HepG2 (cell line): ENCODE measurements at regions not wholly inside any gene's neighbourhood (a gene's known extent, or its start where the extent isn't known, plus 50 kb on each side); places are given as distances from the start of the nearest gene placed in this dataset.

Source experiments
- ARID4A ChIP-seq: sonication (generic); formaldehyde crosslinking; IDR thresholded peaks from 2 replicates; pipeline ENCODE4 v1.5.0; 2020; ENCODE audit warnings: mild to moderate bottlenecking, missing genetic modification reagents, borderline replicate concordance
- DDIT3 ChIP-seq: sonication (generic); formaldehyde crosslinking; IDR thresholded peaks from 2 replicates; pipeline ENCODE4 v1.4.0; 2020; ENCODE audit warnings: mild to moderate bottlenecking, missing genetic modification reagents
- ESRRA ChIP-seq: sonication (generic); formaldehyde crosslinking; IDR thresholded peaks from 2 replicates; pipeline ENCODE4 v1.5.1; 2020; ENCODE audit warnings: mild to moderate bottlenecking, low read depth, missing genetic modification reagents
- HOXA3 ChIP-seq: sonication (generic); formaldehyde crosslinking; IDR thresholded peaks from 2 replicates; pipeline ENCODE4 v1.5.0; 2020; ENCODE audit warnings: missing genetic modification reagents
- IKZF1 ChIP-seq: fragments of 450-650 bp; IDR thresholded peaks from 2 replicates; pipeline ENCODE4 v1.7.1; 2016
- MLLT10 ChIP-seq: sonication (generic); formaldehyde crosslinking; IDR thresholded peaks from 2 replicates; pipeline ENCODE4 v1.4.0; 2020; ENCODE audit warnings: missing genetic modification reagents
- NCOA5 ChIP-seq: sonication (generic); formaldehyde crosslinking; IDR thresholded peaks from 2 replicates; pipeline ENCODE4 v1.4.0; 2020; ENCODE audit warnings: missing genetic modification reagents
- TBX3 ChIP-seq: fragments of 450-650 bp; IDR thresholded peaks from 2 replicates; pipeline ENCODE4 v1.6.1; 2017; ENCODE audit warnings: antibody characterized with exemption, mild to moderate bottlenecking, inconsistent platforms, borderline replicate concordance
- TEAD3 ChIP-seq: optimal IDR thresholded peaks from 2 replicates; pipeline ENCODE3; 2016; ENCODE audit warnings: borderline replicate concordance
- TMF1 ChIP-seq: sonication (generic); formaldehyde crosslinking; IDR thresholded peaks from 2 replicates; pipeline ENCODE4 v1.8.1; 2022; ENCODE audit warnings: low read depth, missing genetic modification reagents
- USF2 ChIP-seq, 2 experiments: sonication (generic) in 1 of 2; formaldehyde crosslinking in 1 of 2; IDR thresholded peaks; 2 replicates each; pipeline versions ENCODE4 v1.5.1 to v1.6.1; 2011 to 2020; ENCODE audit warnings: borderline replicate concordance in 1 of 2, low read depth in 1 of 2, low read length in 1 of 2, mild to moderate bottlenecking in 1 of 2, missing genetic modification reagents in 1 of 2, moderate library complexity in 1 of 2
- ZNF232 ChIP-seq: sonication (generic); formaldehyde crosslinking; IDR thresholded peaks from 2 replicates; pipeline ENCODE4 v1.4.0; 2020; ENCODE audit warnings: missing genetic modification reagents, borderline replicate concordance
- ZNF530 ChIP-seq: sonication (generic); formaldehyde crosslinking; IDR thresholded peaks from 2 replicates; pipeline ENCODE4 v1.5.0; 2020; ENCODE audit warnings: low read depth, mild to moderate bottlenecking, missing genetic modification reagents
- TF ChIP-seq, protein P1 (sequence below): IDR thresholded peaks from 2 replicates; pipeline ENCODE4 v1.6.1; 2016; ENCODE audit warnings: missing genetic modification reagents, missing compliant biosample characterization
- TF ChIP-seq, protein P2 (sequence below): IDR thresholded peaks from 2 replicates; pipeline ENCODE4 v1.6.1; 2016; ENCODE audit warnings: missing compliant biosample characterization, missing genetic modification reagents, borderline replicate concordance
- TF ChIP-seq, protein P3 (sequence below): sonication (generic); formaldehyde crosslinking; IDR thresholded peaks from 2 replicates; pipeline ENCODE4 v1.9.0; 2021; ENCODE audit warnings: missing genetic modification reagents, mild to moderate bottlenecking, borderline replicate concordance

DNA sequence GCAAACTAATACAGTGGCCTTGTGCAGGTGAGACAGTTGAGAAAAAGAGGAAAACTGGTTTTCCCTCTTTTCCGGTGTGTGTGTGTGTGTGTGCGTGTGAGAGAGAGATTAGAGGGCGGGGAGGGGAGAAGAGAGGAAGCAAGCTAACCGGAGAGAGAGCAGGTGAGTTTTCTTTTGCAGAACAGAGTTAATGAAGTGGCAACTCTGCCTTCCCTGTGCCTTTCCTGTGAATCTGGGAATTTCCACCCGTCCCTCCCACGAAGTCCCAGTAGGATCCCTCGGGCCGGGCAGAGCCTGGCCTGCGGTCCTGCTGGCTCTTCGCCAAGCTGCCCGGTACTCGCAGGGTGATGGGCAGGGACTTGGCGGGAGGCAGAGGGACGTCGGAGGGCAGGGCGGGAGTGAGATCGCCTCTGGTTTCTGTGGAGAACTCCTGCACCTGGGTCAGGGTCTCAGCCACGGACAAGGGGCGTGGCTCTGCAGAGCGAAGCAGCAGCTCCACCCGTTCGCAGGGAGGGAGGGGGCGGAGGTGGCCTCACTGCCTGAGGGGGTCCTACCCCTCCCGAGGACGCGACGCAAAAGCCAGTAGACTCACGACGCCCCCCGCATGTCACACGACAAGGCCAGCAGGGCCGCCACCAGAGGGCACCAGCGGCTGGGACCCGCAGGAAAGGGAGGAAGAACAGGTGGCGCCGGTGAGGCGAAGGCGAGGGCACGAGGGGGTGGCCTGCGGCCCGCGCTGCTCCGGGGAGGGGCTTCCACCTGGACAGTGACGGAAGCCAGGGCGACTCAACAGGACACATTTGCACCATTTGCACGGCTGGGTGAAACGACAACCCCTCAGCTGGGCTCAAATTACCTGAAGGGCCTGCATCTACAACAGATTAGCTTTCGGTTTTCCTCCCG lies 51.2 kb upstream of the RNF182 start (continued):
- TF ChIP-seq TMF1 (CRISPR knock-in tag) = peak; percentile 97
- TF ChIP-seq IKZF1 = no peak
- no peak for TF ChIP-seq MLLT10
- 0 out of 2 replicates have a peak, but pooled peaks have one; percentile 30 for TF ChIP-seq ESRRA (CRISPR knock-in tag)
- peak; percentile 90 for TF ChIP-seq HOXA3 (CRISPR knock-in tag)
- TF ChIP-seq, protein P1, sequence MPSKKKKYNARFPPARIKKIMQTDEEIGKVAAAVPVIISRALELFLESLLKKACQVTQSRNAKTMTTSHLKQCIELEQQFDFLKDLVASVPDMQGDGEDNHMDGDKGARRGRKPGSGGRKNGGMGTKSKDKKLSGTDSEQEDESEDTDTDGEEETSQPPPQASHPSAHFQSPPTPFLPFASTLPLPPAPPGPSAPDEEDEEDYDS (CRISPR knock-in tag) = no peak
- TF ChIP-seq, protein P2, sequence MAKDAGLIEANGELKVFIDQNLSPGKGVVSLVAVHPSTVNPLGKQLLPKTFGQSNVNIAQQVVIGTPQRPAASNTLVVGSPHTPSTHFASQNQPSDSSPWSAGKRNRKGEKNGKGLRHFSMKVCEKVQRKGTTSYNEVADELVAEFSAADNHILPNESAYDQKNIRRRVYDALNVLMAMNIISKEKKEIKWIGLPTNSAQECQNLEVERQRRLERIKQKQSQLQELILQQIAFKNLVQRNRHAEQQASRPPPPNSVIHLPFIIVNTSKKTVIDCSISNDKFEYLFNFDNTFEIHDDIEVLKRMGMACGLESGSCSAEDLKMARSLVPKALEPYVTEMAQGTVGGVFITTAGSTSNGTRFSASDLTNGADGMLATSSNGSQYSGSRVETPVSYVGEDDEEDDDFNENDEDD (CRISPR knock-in tag) = peak; percentile 98
- TF ChIP-seq, protein P3, sequence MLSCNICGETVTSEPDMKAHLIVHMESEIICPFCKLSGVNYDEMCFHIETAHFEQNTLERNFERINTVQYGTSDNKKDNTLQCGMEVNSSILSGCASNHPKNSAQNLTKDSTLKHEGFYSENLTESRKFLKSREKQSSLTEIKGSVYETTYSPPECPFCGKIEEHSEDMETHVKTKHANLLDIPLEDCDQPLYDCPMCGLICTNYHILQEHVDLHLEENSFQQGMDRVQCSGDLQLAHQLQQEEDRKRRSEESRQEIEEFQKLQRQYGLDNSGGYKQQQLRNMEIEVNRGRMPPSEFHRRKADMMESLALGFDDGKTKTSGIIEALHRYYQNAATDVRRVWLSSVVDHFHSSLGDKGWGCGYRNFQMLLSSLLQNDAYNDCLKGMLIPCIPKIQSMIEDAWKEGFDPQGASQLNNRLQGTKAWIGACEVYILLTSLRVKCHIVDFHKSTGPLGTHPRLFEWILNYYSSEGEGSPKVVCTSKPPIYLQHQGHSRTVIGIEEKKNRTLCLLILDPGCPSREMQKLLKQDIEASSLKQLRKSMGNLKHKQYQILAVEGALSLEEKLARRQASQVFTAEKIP = no peak
- TF ChIP-seq NCOA5 (CRISPR knock-in tag) = no peak
- peak; percentile 72 for TF ChIP-seq TEAD3 (CRISPR knock-in tag)
- no peak for TF ChIP-seq ZNF530
- no peak for TF ChIP-seq USF2 (IDR thresholded peaks at IDR 0.05; ENCODE audit: low read depth, low read length)
- peak; percentile 51; the same call in 1 of the 2 replicates for TF ChIP-seq USF2 (CRISPR knock-in tag; IDR thresholded peaks at IDR 0.05; ENCODE audit: borderline replicate concordance)
- TF ChIP-seq TBX3 = peak; percentile 49; the same call in 1 of the 2 replicates
- peak; percentile 78 for TF ChIP-seq ARID4A (CRISPR knock-in tag)
- TF ChIP-seq DDIT3 (CRISPR knock-in tag) = no peak
- peak; percentile 94 for TF ChIP-seq ZNF232 (CRISPR knock-in tag)
